ENCODE measurements at regions not wholly inside any gene's neighbourhood (a gene's known extent, or its start where the extent isn't known, plus 50 kb on each side); places are given as distances from the start of the nearest gene placed in this dataset.

GRCh38 chr5:8382456-8382855 lies 513.5 kb downstream of the MTRR start:
- no peak overlapping the region for H4K8ac ChIP-seq (ENCODE audit: extremely low read depth, insufficient read depth, low read length)
- no peaks in the 10 kb centered on the region for H3K23me2 ChIP-seq (ENCODE audit: low read depth, low read length)
- no peak overlapping the region for H3K14ac ChIP-seq (ENCODE audit: insufficient read length)
- H2AK5ac ChIP-seq (ENCODE audit: low read depth, low read length): no peak overlapping the region
- no peak overlapping the region for H2AFZ ChIP-seq (ENCODE audit: low read length)
- no peaks in the 10 kb centered on the region for H3K79me1 ChIP-seq (ENCODE audit: low read depth, low read length)
- no peak overlapping the region for H2BK12ac ChIP-seq (ENCODE audit: low read depth, low read length)
- H3K36me3 ChIP-seq (ENCODE audit: control insufficient read depth in 2 of 4, insufficient read depth in 4 of 4, low read length in 3 of 4): no peaks in the 10 kb centered on the region
- no peaks in the 10 kb centered on the region for H3K9me3 ChIP-seq (ENCODE audit: insufficient read depth in 2 of 2, low read depth in 1 of 2, low read length in 1 of 2)
- no peaks in the 10 kb centered on the region for H3K4me1 ChIP-seq (replicated peaks in 1 of 4; ENCODE audit: control insufficient read depth in 3 of 4, insufficient read depth in 4 of 4, low read length in 3 of 4)
- H3K18ac ChIP-seq (ENCODE audit: extremely low read depth, low read length): no peak overlapping the region
- H3K23ac ChIP-seq (ENCODE audit: insufficient read length): no peak overlapping the region
- ChIA-PET POLR2A (ENCODE audit: partially characterized antibody) (no interaction called here), CTCF (ENCODE audit: partially characterized antibody) (interaction anchor here (1.2 kb wide), 1 partner anchor 46 kb away, joined by 3 read pairs; no protein-coding TSS in a partner anchor)
- no peaks in the 10 kb centered on the region for H4K20me1 ChIP-seq (replicated peaks in 1 of 2; ENCODE audit: control insufficient read depth in 1 of 2, insufficient read depth in 2 of 2, low read length in 2 of 2)
- H3K4me3 ChIP-seq (ENCODE audit: extremely low read depth in 1 of 4, insufficient read depth in 2 of 4, low read depth in 3 of 4, low read length in 4 of 4): no peak overlapping the region
- H4K5ac ChIP-seq (ENCODE audit: insufficient read length, low read depth, low read length): no peak overlapping the region
- no peak overlapping the region for H2BK15ac ChIP-seq (ENCODE audit: low read length)
- FAIRE-seq (no peak), DNase-seq (ENCODE audit: low read depth in 1 of 2, low spot score in 2 of 2) (no peak)
- WGBS, 2 experiments (ENCODE audit: extremely low coverage in 1 of 2, insufficient coverage in 1 of 2, insufficient read length in 1 of 2, insufficient replicate concordance in 2 of 2, low coverage in 1 of 2, low lambda C conversion rate in 2 of 2, missing lambda C conversion rate in 1 of 2): 93% methylated on average over 5 of the region's 5 CpGs; no CpG with 5 or more reads in 1 of the 2 experiments
- H4K91ac ChIP-seq (replicated peaks; ENCODE audit: insufficient read length, low read length): no peak overlapping the region
- no peak overlapping the region for H2BK5ac ChIP-seq (ENCODE audit: low read depth, low read length)
- no peak overlapping the region for H3K9ac ChIP-seq (replicated peaks in 1 of 4; ENCODE audit: extremely low read depth in 1 of 4, low read depth in 3 of 4, low read length in 3 of 4)
- no peak overlapping the region for H3K56ac ChIP-seq (replicated peaks; ENCODE audit: insufficient read length, low read depth, low read length)
- H3K4me2 ChIP-seq (ENCODE audit: insufficient read depth in 1 of 2, low read depth in 2 of 2, low read length in 2 of 2): no peak overlapping the region
- H2BK20ac ChIP-seq (ENCODE audit: low read length): no peak overlapping the region
- no peaks in the 10 kb centered on the region for H3K79me2 ChIP-seq (ENCODE audit: control insufficient read depth in 1 of 2, insufficient read depth in 2 of 2, low read length in 2 of 2)
- H3K4ac ChIP-seq (replicated peaks; ENCODE audit: insufficient read length, low read depth, low read length): no peak overlapping the region
- H2BK120ac ChIP-seq (replicated peaks; ENCODE audit: low read depth, low read length): no peak overlapping the region
- H3K27ac ChIP-seq (ENCODE audit: low read depth, low read length): no peak overlapping the region
- H3K27me3 ChIP-seq (replicated peaks in 1 of 4; ENCODE audit: control insufficient read depth in 3 of 4, extremely low read depth in 1 of 4, insufficient read depth in 3 of 4, low read length in 3 of 4): no peaks in the 10 kb centered on the region
- no peak for TF ChIP-seq TAF7 (optimal IDR thresholded peaks at IDR 0.05; ENCODE audit: borderline replicate concordance, low read depth, low read length)
- TF ChIP-seq EGR1 (IDR thresholded peaks at IDR 0.05; ENCODE audit: borderline replicate concordance, low read depth, low read length): no peak
- TF ChIP-seq ASH2L (IDR thresholded peaks at IDR 0.05; ENCODE audit: low read length): no peak
- no peak for TF ChIP-seq RXRA (IDR thresholded peaks at IDR 0.05; ENCODE audit: insufficient read depth, low read depth, low read length)
- no peak for TF ChIP-seq SAP30 (IDR thresholded peaks at IDR 0.05; ENCODE audit: insufficient read depth, insufficient replicate concordance, low read length)
- no peak for TF ChIP-seq JUN (IDR thresholded peaks at IDR 0.05; ENCODE audit: low read depth, low read length)
- no peak for TF ChIP-seq RBBP5 (IDR thresholded peaks at IDR 0.05; ENCODE audit: borderline replicate concordance, low read depth, low read length)
- TF ChIP-seq CREB1 (IDR thresholded peaks at IDR 0.05): no peak
- TF ChIP-seq CEBPB (IDR thresholded peaks at IDR 0.05; ENCODE audit: low read depth, low read length): no peak
- no peak for TF ChIP-seq BRCA1 (IDR thresholded peaks at IDR 0.05; ENCODE audit: low read depth, low read length)
- TF ChIP-seq E2F6 (IDR thresholded peaks at IDR 0.05): no peak
- TF ChIP-seq PHF8 (conservative IDR thresholded peaks at IDR 0.05; ENCODE audit: low read depth, low read length): no peak
- TF ChIP-seq TAF1 (IDR thresholded peaks at IDR 0.05; ENCODE audit: low read depth, low read length): no peak
- TF ChIP-seq FOSL1 (IDR thresholded peaks at IDR 0.05; ENCODE audit: insufficient read depth, low read depth, low read length): no peak

Measured in H1 (cell line).